Adrenal gland (tissue), 9 donors: ENCODE measurements at regions not wholly inside any gene's neighbourhood (a gene's known extent, or its start where the extent isn't known, plus 50 kb on each side); places are given as distances from the start of the nearest gene placed in this dataset.

Source experiments
- DNase-seq, 7 donors: peaks; one replicate each; pipeline ENCODE4 v3.0.0-alpha.2; 2019 to 2020
- H3K27ac ChIP-seq, 5 donors: fragments of 200-600 bp; sonication (generic) in 4 of 5; 1 replicate in 3 of 5; 2 replicates in 2 of 5; pipeline versions ENCODE4 v1.5.1 to v1.8.0; 2016 to 2020; ENCODE audit warnings: mild to moderate bottlenecking in 1 of 5
- H3K27me3 ChIP-seq: fragments of 200-600 bp; 2 replicates; pipeline ENCODE4 v1.8.0; 2021
- H3K36me3 ChIP-seq, 2 donors: fragments of 200-600 bp; replicated peaks in 1 of 2; 1 replicate in 1 of 2; 2 replicates in 1 of 2; pipeline versions ENCODE4 v1.5.1 to v1.8.0; 2018 to 2022
- H3K4me1 ChIP-seq, 2 donors: fragments of 200-600 bp; replicated peaks in 1 of 2; 1 replicate in 1 of 2; 2 replicates in 1 of 2; pipeline versions ENCODE4 v1.5.1 to v1.8.0; 2018 to 2021
- H3K4me3 ChIP-seq, 4 donors: fragments of 200-600 bp; sonication (generic) in 3 of 4; one replicate each; pipeline ENCODE4 v1.5.1; 2016 to 2018
- H3K9me3 ChIP-seq, 3 donors: fragments of 200-600 bp; sonication (generic) in 1 of 3; replicated peaks in 1 of 3; 1 replicate in 2 of 3; 2 replicates in 1 of 3; pipeline versions ENCODE4 v1.5.1 to v1.8.0; 2016 to 2021
- CTCF ChIP-seq, 6 experiments: fragments of 450-650 bp in 4 of 6; fragments of 200-600 bp in 2 of 6; sonication (generic) in 1 of 6; IDR thresholded peaks; 1 replicate in 5 of 6; 2 replicates in 1 of 6; pipeline versions ENCODE4 v1.5.1 to v1.8.0; 2016 to 2021; ENCODE audit warnings: antibody characterized with exemption in 6 of 6, mild to moderate bottlenecking in 2 of 6, moderate library complexity in 1 of 6
- POLR2A ChIP-seq, 2 donors: fragments of 450-650 bp; IDR thresholded peaks; one replicate each; pipeline ENCODE4 v1.6.1; 2017; ENCODE audit warnings: antibody characterized with exemption in 2 of 2, mild to moderate bottlenecking in 2 of 2, moderate library complexity in 1 of 2
- WGBS, 4 donors: extraction: QIAGEN DNeasy Blood & Tissue Kit in 2 of 4; methylation state at CpG; one replicate each; pipeline versions ENCODE4 v1.1.5 to v1.1.7; 2013 to 2017; 5-methylcytosine and 5-hydroxymethylcytosine counted together
- intact Hi-C, 2 donors: fragments of 100-400 bp; cut with DNase I; formaldehyde crosslinking; loops; one replicate each; pipeline versions ENCODE4 v1.14.1 to v1.15.0; 2022 to 2023
- donor health status: healthy with polysubstance abuse.
- donor health status: Bipolar disorder and iron deficiency.
- donor health status: DM: yes; HTN: yes; CAD: no.
- donor health status: DM: no; HTN: no; CAD: no.
- donor health status: DM: no; HTN: no; CAD: no.

- intact Hi-C loops, result no loop called here
- no peak for DNase-seq
- no peak overlapping the region for H3K27ac ChIP-seq
- 64 to 78% (median 71%) methylated on average over 1 of the region's 1 CpG for WGBS, 4 donors
- no peak overlapping the region for H3K4me3 ChIP-seq
- no peaks in the 10 kb centered on the region for H3K4me1 ChIP-seq
- no peaks in the 10 kb centered on the region for H3K27me3 ChIP-seq
- TF ChIP-seq CTCF (IDR thresholded peaks at IDR 0.05) (no peak), POLR2A (IDR thresholded peaks at IDR 0.05) (no peak)
- no peaks in the 10 kb centered on the region for H3K36me3 ChIP-seq
- no peaks in the 10 kb centered on the region for H3K9me3 ChIP-seq
Measured at GRCh38 chr1:185549906-185550305, 184.3 kb upstream of the HMCN1 start.

- TF ChIP-seq CTCF (IDR thresholded peaks at IDR 0.05) (no peak), POLR2A (IDR thresholded peaks at IDR 0.05) (no peak)
- H3K27ac ChIP-seq, result no peak overlapping the region
- no peak for DNase-seq
- intact Hi-C loops, result no loop called here
- no peaks in the 10 kb centered on the region for H3K9me3 ChIP-seq
- H3K27me3 ChIP-seq, result no peaks in the 10 kb centered on the region
- 87 to 98% (median 95%) methylated on average over 4 of the region's 4 CpGs for WGBS, 4 donors
- H3K36me3 ChIP-seq, result no peaks in the 10 kb centered on the region
- no peaks in the 10 kb centered on the region for H3K4me1 ChIP-seq
- no peak overlapping the region for H3K4me3 ChIP-seq
Measured at GRCh38 chr1:185546029-185546428, 188.2 kb upstream of the HMCN1 start.

GRCh38 chr1:185541871-185542301, 192.3 kb upstream of the HMCN1 start:
- Histone ChIP-seq H3K36me3 (no peaks in the 10 kb centered on the region), H3K27ac (no peak overlapping the region), H3K4me3 (no peak overlapping the region), H3K4me1 (no peaks in the 10 kb centered on the region), H3K27me3 (no peaks in the 10 kb centered on the region), H3K9me3 (no peaks in the 10 kb centered on the region)
- TF ChIP-seq CTCF (IDR thresholded peaks at IDR 0.05) (no peak), POLR2A (IDR thresholded peaks at IDR 0.05) (no peak)
- intact Hi-C loops, result no loop called here
- WGBS, 4 donors, result 82 to 91% (median 90%) methylated on average over 1 of the region's 1 CpG
- DNase-seq, result no peak

- no peak overlapping the region for H3K27ac ChIP-seq
- no peak overlapping the region for H3K4me3 ChIP-seq
- no peaks in the 10 kb centered on the region for H3K27me3 ChIP-seq
- no peaks in the 10 kb centered on the region for H3K36me3 ChIP-seq
- TF ChIP-seq POLR2A (IDR thresholded peaks at IDR 0.05) (no peak), CTCF (IDR thresholded peaks at IDR 0.05) (no peak)
- WGBS, 4 donors, result 97 to 98% (median 97%) methylated on average over 5 of the region's 5 CpGs
- DNase-seq, result no peak
- no peaks in the 10 kb centered on the region for H3K4me1 ChIP-seq
- no peaks in the 10 kb centered on the region for H3K9me3 ChIP-seq
- intact Hi-C loops, result no loop called here
Measured at GRCh38 chr1:185540295-185540694, 193.9 kb upstream of the HMCN1 start.
